Adrenal gland (tissue), 9 donors: ENCODE measurements at regions not wholly inside any gene's neighbourhood (a gene's known extent, or its start where the extent isn't known, plus 50 kb on each side); places are given as distances from the start of the nearest gene placed in this dataset.

Experiments used
- DNase-seq, 7 donors: peaks; one replicate each; pipeline ENCODE4 v3.0.0-alpha.2; 2019 to 2020
- H3K27ac ChIP-seq, 5 donors: fragments of 200-600 bp; sonication (generic) in 4 of 5; 1 replicate in 3 of 5; 2 replicates in 2 of 5; pipeline versions ENCODE4 v1.5.1 to v1.8.0; 2016 to 2020; ENCODE audit warnings: mild to moderate bottlenecking in 1 of 5
- H3K27me3 ChIP-seq: fragments of 200-600 bp; 2 replicates; pipeline ENCODE4 v1.8.0; 2021
- H3K36me3 ChIP-seq, 2 donors: fragments of 200-600 bp; replicated peaks in 1 of 2; 1 replicate in 1 of 2; 2 replicates in 1 of 2; pipeline versions ENCODE4 v1.5.1 to v1.8.0; 2018 to 2022
- H3K4me1 ChIP-seq, 2 donors: fragments of 200-600 bp; replicated peaks in 1 of 2; 1 replicate in 1 of 2; 2 replicates in 1 of 2; pipeline versions ENCODE4 v1.5.1 to v1.8.0; 2018 to 2021
- H3K4me3 ChIP-seq, 4 donors: fragments of 200-600 bp; sonication (generic) in 3 of 4; one replicate each; pipeline ENCODE4 v1.5.1; 2016 to 2018
- H3K9me3 ChIP-seq, 3 donors: fragments of 200-600 bp; sonication (generic) in 1 of 3; replicated peaks in 1 of 3; 1 replicate in 2 of 3; 2 replicates in 1 of 3; pipeline versions ENCODE4 v1.5.1 to v1.8.0; 2016 to 2021
- CTCF ChIP-seq, 6 experiments: fragments of 450-650 bp in 4 of 6; fragments of 200-600 bp in 2 of 6; sonication (generic) in 1 of 6; IDR thresholded peaks; 1 replicate in 5 of 6; 2 replicates in 1 of 6; pipeline versions ENCODE4 v1.5.1 to v1.8.0; 2016 to 2021; ENCODE audit warnings: antibody characterized with exemption in 6 of 6, mild to moderate bottlenecking in 2 of 6, moderate library complexity in 1 of 6
- POLR2A ChIP-seq, 2 donors: fragments of 450-650 bp; IDR thresholded peaks; one replicate each; pipeline ENCODE4 v1.6.1; 2017; ENCODE audit warnings: antibody characterized with exemption in 2 of 2, mild to moderate bottlenecking in 2 of 2, moderate library complexity in 1 of 2
- WGBS, 4 donors: extraction: QIAGEN DNeasy Blood & Tissue Kit in 2 of 4; methylation state at CpG; one replicate each; pipeline versions ENCODE4 v1.1.5 to v1.1.7; 2013 to 2017; 5-methylcytosine and 5-hydroxymethylcytosine counted together
- intact Hi-C, 2 donors: fragments of 100-400 bp; cut with DNase I; formaldehyde crosslinking; loops; one replicate each; pipeline versions ENCODE4 v1.14.1 to v1.15.0; 2022 to 2023
- donor health status: healthy with polysubstance abuse.
- donor health status: Bipolar disorder and iron deficiency.
- donor health status: DM: yes; HTN: yes; CAD: no.
- donor health status: DM: no; HTN: no; CAD: no.
- donor health status: DM: no; HTN: no; CAD: no.

GRCh38 chr1:30649321-30649991 is 73.9 kb downstream of the MATN1 start:
- TF ChIP-seq CTCF (IDR thresholded peaks at IDR 0.05) (no peak), POLR2A (IDR thresholded peaks at IDR 0.05) (no peak)
- Histone ChIP-seq H3K4me3 (no peak overlapping the region), H3K36me3 (no peaks in the 10 kb centered on the region), H3K27ac (no peak overlapping the region), H3K9me3 (no peaks in the 10 kb centered on the region), H3K4me1 (no peaks in the 10 kb centered on the region), H3K27me3 (peaks cover 9% of the 10 kb centered on the region)
- no peak for DNase-seq
- WGBS, 4 donors: 70 to 73% (median 72%) methylated on average over 7 to 8 of the region's 8 CpGs
- intact Hi-C loops: no loop called here

- H3K4me3 ChIP-seq: no peak overlapping the region
- no peaks in the 10 kb centered on the region for H3K9me3 ChIP-seq
- no peak overlapping the region for H3K27ac ChIP-seq
- no peak for DNase-seq
- TF ChIP-seq CTCF (IDR thresholded peaks at IDR 0.05): no peak
- TF ChIP-seq POLR2A (IDR thresholded peaks at IDR 0.05): no peak
- intact Hi-C loops: no loop called here
- H3K4me1 ChIP-seq: no peaks in the 10 kb centered on the region
- WGBS, 4 donors: 70 to 74% (median 72%) methylated on average over 9 of the region's 9 CpGs
- H3K27me3 ChIP-seq: peaks cover 9% of the 10 kb centered on the region
- H3K36me3 ChIP-seq: no peaks in the 10 kb centered on the region
Measured at GRCh38 chr1:30648408-30649000, 74.9 kb downstream of the MATN1 start.

- Histone ChIP-seq H3K4me1 (no peaks in the 10 kb centered on the region), H3K36me3 (no peaks in the 10 kb centered on the region), H3K27me3 (peaks cover 9% of the 10 kb centered on the region), H3K4me3 (no peak overlapping the region), H3K27ac (no peak overlapping the region), H3K9me3 (no peaks in the 10 kb centered on the region)
- 58 to 65% (median 65%) methylated on average over 3 of the region's 3 CpGs for WGBS, 4 donors
- TF ChIP-seq CTCF (IDR thresholded peaks at IDR 0.05) (no peak), POLR2A (IDR thresholded peaks at IDR 0.05) (no peak)
- intact Hi-C loops: no loop called here
- DNase-seq: no peak
Measured at GRCh38 chr1:30645807-30646206, 77.6 kb downstream of the MATN1 start.

- intact Hi-C loops: no loop called here
- WGBS, 4 donors: 64 to 75% (median 70%) methylated on average over 16 to 22 of the region's 22 CpGs
- no peak overlapping the region for H3K4me3 ChIP-seq
- no peaks in the 10 kb centered on the region for H3K4me1 ChIP-seq
- peaks cover 9% of the 10 kb centered on the region for H3K27me3 ChIP-seq
- no peaks in the 10 kb centered on the region for H3K9me3 ChIP-seq
- H3K36me3 ChIP-seq: no peaks in the 10 kb centered on the region
- H3K27ac ChIP-seq: no peak overlapping the region
- DNase-seq: no peak
- TF ChIP-seq CTCF (IDR thresholded peaks at IDR 0.05) (no peak), POLR2A (IDR thresholded peaks at IDR 0.05) (no peak)
Measured at GRCh38 chr1:30642391-30643120, 80.8 kb downstream of the MATN1 start.
